Vagina (tissue), 2 donors: ENCODE measurements at regions not wholly inside any gene's neighbourhood (a gene's known extent, or its start where the extent isn't known, plus 50 kb on each side); places are given as distances from the start of the nearest gene placed in this dataset.

Source experiments
- DNase-seq, 2 donors: peaks; one replicate each; pipeline ENCODE4 v3.0.0-alpha.2; 2017; ENCODE audit errors: extremely low spot score in 2 of 2
- H3K27ac ChIP-seq: fragments of 200-600 bp; sonication (generic); one replicate; pipeline ENCODE4 v1.5.1; 2019
- H3K27me3 ChIP-seq: fragments of 200-600 bp; sonication (generic); one replicate; pipeline ENCODE4 v1.5.1; 2019
- H3K36me3 ChIP-seq, 2 donors: fragments of 200-600 bp; sonication (generic); one replicate each; pipeline ENCODE4 v1.5.1; 2017 to 2019
- H3K4me1 ChIP-seq: fragments of 200-600 bp; sonication (generic); one replicate; pipeline ENCODE4 v1.5.1; 2019
- H3K4me3 ChIP-seq, 2 donors: fragments of 200-600 bp; sonication (generic); 1 replicate in 1 of 2; 2 replicates in 1 of 2; pipeline ENCODE4 v1.5.1; 2016 to 2019
- H3K9me3 ChIP-seq: fragments of 200-600 bp; sonication (generic); one replicate; pipeline ENCODE4 v1.5.1; 2019
- CTCF ChIP-seq, 3 experiments: fragments of 450-650 bp in 2 of 3; fragments of 200-600 bp in 1 of 3; sonication (generic) in 1 of 3; IDR thresholded peaks; one replicate each; pipeline ENCODE4 v1.5.1; 2017 to 2019; ENCODE audit warnings: antibody characterized with exemption in 3 of 3, mild to moderate bottlenecking in 2 of 3, moderate library complexity in 2 of 3
- POLR2A ChIP-seq, 2 donors: fragments of 450-650 bp; IDR thresholded peaks; one replicate each; pipeline ENCODE4 v1.6.1; 2017; ENCODE audit warnings: antibody characterized with exemption in 2 of 2, mild to moderate bottlenecking in 2 of 2, moderate library complexity in 2 of 2
- POLR2AphosphoS5 ChIP-seq, 2 donors: sonication (generic); formaldehyde crosslinking; IDR thresholded peaks; one replicate each; pipeline ENCODE4 v1.9.0; 2017; ENCODE audit warnings: antibody characterized with exemption in 2 of 2, mild to moderate bottlenecking in 2 of 2, low read depth in 1 of 2; ENCODE audit not compliant: insufficient read depth in 1 of 2
- intact Hi-C: fragments of 100-400 bp; cut with DNase I; formaldehyde crosslinking; loops from one replicate; pipeline ENCODE4 v1.15.1; 2023

DNA sequence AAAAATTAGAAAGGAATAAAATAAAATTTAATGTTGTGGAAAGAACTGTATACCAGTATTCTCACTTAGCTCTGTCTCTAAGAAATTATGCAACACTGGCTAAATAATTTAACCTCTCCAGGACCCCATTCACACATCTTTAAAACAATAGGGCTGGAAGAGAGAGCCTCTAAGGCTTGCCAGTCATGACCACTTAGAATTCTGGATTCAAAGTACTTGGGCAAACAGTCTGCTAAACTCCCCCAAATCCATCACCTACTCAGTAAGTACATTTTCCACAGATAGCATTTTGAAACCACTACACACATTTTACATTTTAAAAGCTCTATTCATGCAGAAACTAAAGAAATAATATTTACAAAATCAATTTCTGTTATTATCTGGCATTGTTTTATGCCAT is 291.7 kb downstream of the TMEM167A start:
- H3K27me3 ChIP-seq = no peaks in the 10 kb centered on the region
- H3K4me1 ChIP-seq = no peaks in the 10 kb centered on the region
- no peaks in the 10 kb centered on the region for H3K9me3 ChIP-seq
- intact Hi-C loops = no loop called here
- H3K27ac ChIP-seq = no peak overlapping the region
- DNase-seq = no peak
- TF ChIP-seq POLR2AphosphoS5 (IDR thresholded peaks at IDR 0.05; ENCODE audit: insufficient read depth in 1 of 2, low read depth in 1 of 2) = no peak
- H3K36me3 ChIP-seq = no peaks in the 10 kb centered on the region
- H3K4me3 ChIP-seq = no peak overlapping the region

DNA sequence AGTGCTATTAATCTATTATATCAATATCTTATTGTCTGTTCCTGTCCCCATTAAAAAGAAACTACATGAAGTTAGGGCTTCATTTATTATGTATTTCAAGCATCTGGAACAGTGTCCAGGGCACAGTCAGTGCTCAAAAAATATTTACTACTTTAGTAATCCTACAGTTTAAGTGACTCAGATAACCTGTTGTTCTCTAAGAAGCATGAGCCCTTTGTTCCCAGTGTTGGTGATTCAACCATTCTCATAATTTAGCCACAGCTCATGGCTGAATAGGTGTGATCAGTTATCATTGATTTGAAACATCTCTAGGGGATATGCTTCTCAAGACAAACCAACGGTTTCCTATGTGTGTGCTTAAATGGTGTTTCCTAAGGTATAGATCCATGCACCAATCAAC is 292.7 kb downstream of the TMEM167A start:
- Histone ChIP-seq H3K27ac (no peak overlapping the region), H3K36me3 (no peaks in the 10 kb centered on the region), H3K4me1 (no peaks in the 10 kb centered on the region), H3K4me3 (no peak overlapping the region), H3K27me3 (no peaks in the 10 kb centered on the region), H3K9me3 (no peaks in the 10 kb centered on the region)
- no peak for DNase-seq
- intact Hi-C loops = no loop called here
- no peak for TF ChIP-seq CTCF (IDR thresholded peaks at IDR 0.05)
- no peak for TF ChIP-seq POLR2AphosphoS5 (IDR thresholded peaks at IDR 0.05; ENCODE audit: insufficient read depth in 1 of 2, low read depth in 1 of 2)
- TF ChIP-seq POLR2A (IDR thresholded peaks at IDR 0.05) = no peak

GRCh38 chr5:82777106-82777505 is 300.1 kb downstream of the TMEM167A start:
- TF ChIP-seq POLR2AphosphoS5 (IDR thresholded peaks at IDR 0.05; ENCODE audit: insufficient read depth in 1 of 2, low read depth in 1 of 2) (no peak), CTCF (IDR thresholded peaks at IDR 0.05) (no peak), POLR2A (IDR thresholded peaks at IDR 0.05) (no peak)
- no peaks in the 10 kb centered on the region for H3K27me3 ChIP-seq
- intact Hi-C loops = no loop called here

DNA sequence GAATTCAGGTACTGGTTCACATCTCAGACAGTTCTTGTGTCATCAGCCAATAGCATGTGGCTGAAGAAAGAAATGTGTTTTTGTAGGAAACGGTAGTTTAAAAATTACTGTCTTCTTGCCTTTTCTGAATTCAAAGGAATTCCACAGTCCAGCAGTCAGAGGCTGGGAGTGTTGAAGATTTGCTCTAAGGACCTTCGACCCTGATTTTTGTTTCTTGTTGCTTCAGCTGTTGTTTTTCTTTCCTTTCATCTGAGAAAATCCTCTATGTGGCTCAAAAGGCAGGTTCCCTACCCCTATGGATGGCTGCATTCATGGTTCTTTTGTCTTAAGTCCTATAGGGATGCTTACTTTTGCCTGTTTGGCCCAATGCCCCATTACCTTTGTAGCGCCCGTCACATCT is 304.9 kb downstream of the TMEM167A start:
- no peaks in the 10 kb centered on the region for H3K4me1 ChIP-seq
- no peak for TF ChIP-seq CTCF (IDR thresholded peaks at IDR 0.05)
- TF ChIP-seq POLR2AphosphoS5 (IDR thresholded peaks at IDR 0.05; ENCODE audit: insufficient read depth in 1 of 2, low read depth in 1 of 2) = no peak
- no peak for TF ChIP-seq POLR2A (IDR thresholded peaks at IDR 0.05)
- intact Hi-C loops = no loop called here
- H3K27me3 ChIP-seq = no peaks in the 10 kb centered on the region
- no peak overlapping the region for H3K4me3 ChIP-seq
- H3K27ac ChIP-seq = no peak overlapping the region
- H3K9me3 ChIP-seq = no peaks in the 10 kb centered on the region
- H3K36me3 ChIP-seq = no peaks in the 10 kb centered on the region
- no peak for DNase-seq

More at GRCh38 chr5:82777106-82777505, 300.1 kb downstream of the TMEM167A start:
- no peak overlapping the region for H3K27ac ChIP-seq
- no peak for DNase-seq
- no peak overlapping the region for H3K4me3 ChIP-seq
- no peaks in the 10 kb centered on the region for H3K36me3 ChIP-seq
- no peaks in the 10 kb centered on the region for H3K9me3 ChIP-seq
- H3K4me1 ChIP-seq = no peaks in the 10 kb centered on the region

GRCh38 chr5:82766206-82766605 is 311.0 kb downstream of the TMEM167A start:
- H3K36me3 ChIP-seq = no peaks in the 10 kb centered on the region
- no peak for DNase-seq
- no peaks in the 10 kb centered on the region for H3K4me1 ChIP-seq
- TF ChIP-seq CTCF (IDR thresholded peaks at IDR 0.05) (no peak), POLR2A (IDR thresholded peaks at IDR 0.05) (no peak), POLR2AphosphoS5 (IDR thresholded peaks at IDR 0.05; ENCODE audit: insufficient read depth in 1 of 2, low read depth in 1 of 2) (no peak)
- H3K27ac ChIP-seq = no peak overlapping the region
- no peaks in the 10 kb centered on the region for H3K27me3 ChIP-seq
- intact Hi-C loops = no loop called here
- H3K4me3 ChIP-seq = no peak overlapping the region
- H3K9me3 ChIP-seq = no peaks in the 10 kb centered on the region

GRCh38 chr5:82765765-82766164 is 311.4 kb downstream of the TMEM167A start:
- no peak overlapping the region for H3K4me3 ChIP-seq
- DNase-seq = no peak
- no peaks in the 10 kb centered on the region for H3K27me3 ChIP-seq
- H3K27ac ChIP-seq = no peak overlapping the region
- no peaks in the 10 kb centered on the region for H3K36me3 ChIP-seq
- no peak for TF ChIP-seq CTCF (IDR thresholded peaks at IDR 0.05)
- no peak for TF ChIP-seq POLR2A (IDR thresholded peaks at IDR 0.05)
- TF ChIP-seq POLR2AphosphoS5 (IDR thresholded peaks at IDR 0.05; ENCODE audit: insufficient read depth in 1 of 2, low read depth in 1 of 2) = no peak
- H3K4me1 ChIP-seq = no peaks in the 10 kb centered on the region
- no peaks in the 10 kb centered on the region for H3K9me3 ChIP-seq
- intact Hi-C loops = no loop called here
